Calu3 (cell line): ENCODE measurements at regions not wholly inside any gene's neighbourhood (a gene's known extent, or its start where the extent isn't known, plus 50 kb on each side); places are given as distances from the start of the nearest gene placed in this dataset.

Experiments used
- BruUV-seq: library from RNA; stranded (reverse); fragments of 400-500 nt; replicated peaks from 2 replicates; lab custom pipeline; 2021; lab: Mats Ljungman, UMichigan
- CTCF ChIA-PET: fragments of 300-600 bp; sonication (Branson Sonifier 250); formaldehyde crosslinking; loops from one replicate; lab custom pipeline; 2022; ENCODE audit warnings: antibody characterized with exemption; lab: Charles Lee
- DNase-seq: peaks from one replicate; pipeline ENCODE4 v3.0.0; 2022
- H3K27ac Mint-ChIP-seq: one replicate; pipeline ENCODE4 v1.8.0; 2022; ENCODE audit warnings: mixed read lengths; ENCODE audit not compliant: unreplicated experiment
- H3K27me3 Mint-ChIP-seq: one replicate; pipeline ENCODE4 v1.8.0; 2022; ENCODE audit warnings: mixed read lengths; ENCODE audit not compliant: unreplicated experiment
- H3K36me3 Mint-ChIP-seq: one replicate; pipeline ENCODE4 v1.8.0; 2022; ENCODE audit warnings: mild to moderate bottlenecking, moderate library complexity, mixed read lengths; ENCODE audit not compliant: insufficient read depth, unreplicated experiment
- H3K4me1 Mint-ChIP-seq: one replicate; pipeline ENCODE4 v1.8.0; 2022; ENCODE audit warnings: mild to moderate bottlenecking, low read depth, mixed read lengths; ENCODE audit not compliant: unreplicated experiment
- H3K4me3 Mint-ChIP-seq: one replicate; pipeline ENCODE4 v1.8.0; 2022; ENCODE audit warnings: mild to moderate bottlenecking, low read depth, moderate library complexity, mixed read lengths; ENCODE audit not compliant: unreplicated experiment
- H3K9me3 Mint-ChIP-seq: one replicate; pipeline ENCODE4 v1.8.0; 2022; ENCODE audit warnings: low read depth, mixed read lengths; ENCODE audit not compliant: unreplicated experiment
- intact Hi-C: fragments of 100-400 bp; cut with micrococcal nuclease; formaldehyde crosslinking; loops from one replicate; pipeline ENCODE4 v1.10.0; 2022; ENCODE audit not compliant: unreplicated experiment
- TF ChIP-seq, protein P1 (sequence below): fragments of 200-600 bp; IDR thresholded peaks from one replicate; pipeline ENCODE4 v1.8.0; 2022; ENCODE audit warnings: antibody characterized with exemption; ENCODE audit not compliant: unreplicated experiment

- CTCF ChIA-PET = no interaction called here
- DNase-seq = no peak
- H3K9me3 Mint-ChIP-seq = peaks cover 2% of the 10 kb centered on the region
- TF ChIP-seq, protein P1, sequence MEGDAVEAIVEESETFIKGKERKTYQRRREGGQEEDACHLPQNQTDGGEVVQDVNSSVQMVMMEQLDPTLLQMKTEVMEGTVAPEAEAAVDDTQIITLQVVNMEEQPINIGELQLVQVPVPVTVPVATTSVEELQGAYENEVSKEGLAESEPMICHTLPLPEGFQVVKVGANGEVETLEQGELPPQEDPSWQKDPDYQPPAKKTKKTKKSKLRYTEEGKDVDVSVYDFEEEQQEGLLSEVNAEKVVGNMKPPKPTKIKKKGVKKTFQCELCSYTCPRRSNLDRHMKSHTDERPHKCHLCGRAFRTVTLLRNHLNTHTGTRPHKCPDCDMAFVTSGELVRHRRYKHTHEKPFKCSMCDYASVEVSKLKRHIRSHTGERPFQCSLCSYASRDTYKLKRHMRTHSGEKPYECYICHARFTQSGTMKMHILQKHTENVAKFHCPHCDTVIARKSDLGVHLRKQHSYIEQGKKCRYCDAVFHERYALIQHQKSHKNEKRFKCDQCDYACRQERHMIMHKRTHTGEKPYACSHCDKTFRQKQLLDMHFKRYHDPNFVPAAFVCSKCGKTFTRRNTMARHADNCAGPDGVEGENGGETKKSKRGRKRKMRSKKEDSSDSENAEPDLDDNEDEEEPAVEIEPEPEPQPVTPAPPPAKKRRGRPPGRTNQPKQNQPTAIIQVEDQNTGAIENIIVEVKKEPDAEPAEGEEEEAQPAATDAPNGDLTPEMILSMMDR = no peak
- H3K4me1 Mint-ChIP-seq = no peaks in the 10 kb centered on the region
- no TSS peak for BruUV-seq
- no peaks in the 10 kb centered on the region for H3K27me3 Mint-ChIP-seq
- H3K4me3 Mint-ChIP-seq = no peak overlapping the region
- no peak overlapping the region for H3K27ac Mint-ChIP-seq
- intact Hi-C loops = no loop called here
- H3K36me3 Mint-ChIP-seq = no peaks in the 10 kb centered on the region
These were observed 218.0 kb upstream of the SERP2 start for GRCh38 chr13:44155422-44156293.

GRCh38 chr13:44156294-44156658 lies 217.3 kb upstream of the SERP2 start:
- TF ChIP-seq, protein P1 = no peak
- CTCF ChIA-PET = no interaction called here
- intact Hi-C loops = no loop called here

GRCh38 chr13:44157606-44158005 lies 216.0 kb upstream of the SERP2 start:
- Mint-ChIP-seq H3K4me3 (no peak overlapping the region), H3K36me3 (no peaks in the 10 kb centered on the region), H3K9me3 (peaks cover 2% of the 10 kb centered on the region), H3K4me1 (no peaks in the 10 kb centered on the region), H3K27ac (no peak overlapping the region), H3K27me3 (no peaks in the 10 kb centered on the region)
- intact Hi-C loops = no loop called here
- no TSS peak for BruUV-seq
- no peak for DNase-seq
- TF ChIP-seq, protein P1 = no peak
- CTCF ChIA-PET = no interaction called here

More at GRCh38 chr13:44156294-44156658, 217.3 kb upstream of the SERP2 start:
- no peak for DNase-seq
- Mint-ChIP-seq H3K4me1 (no peaks in the 10 kb centered on the region), H3K9me3 (peaks cover 2% of the 10 kb centered on the region), H3K36me3 (no peaks in the 10 kb centered on the region), H3K27ac (no peak overlapping the region), H3K4me3 (no peak overlapping the region), H3K27me3 (no peaks in the 10 kb centered on the region)
- BruUV-seq = no TSS peak

DNA sequence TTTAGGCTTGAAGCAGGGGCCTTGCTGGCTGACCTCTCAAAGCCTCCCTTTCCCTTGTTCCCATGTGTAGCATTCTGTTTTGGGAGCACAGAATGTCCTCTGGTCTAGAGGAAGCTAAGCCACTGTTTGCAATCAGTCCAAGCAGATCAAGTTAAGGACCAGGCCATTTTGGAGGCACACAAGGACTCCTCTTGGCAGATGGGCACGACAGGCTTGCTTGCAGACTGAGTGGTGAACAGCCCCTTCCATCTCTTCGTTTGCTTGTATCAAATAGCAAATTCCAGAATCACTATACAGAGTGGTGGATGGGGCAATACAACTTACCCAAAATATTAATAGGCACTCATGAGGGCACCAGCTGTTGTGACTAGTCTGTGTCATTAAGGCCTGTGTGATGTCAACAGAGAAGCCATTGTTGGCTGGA lies 215.5 kb upstream of the SERP2 start:
- no peaks in the 10 kb centered on the region for H3K36me3 Mint-ChIP-seq
- BruUV-seq = no TSS peak
- H3K9me3 Mint-ChIP-seq = peaks cover 2% of the 10 kb centered on the region
- intact Hi-C loops = no loop called here
- no peak overlapping the region for H3K4me3 Mint-ChIP-seq
- TF ChIP-seq, protein P1 = no peak
- CTCF ChIA-PET = no interaction called here
- DNase-seq = no peak
- no peaks in the 10 kb centered on the region for H3K27me3 Mint-ChIP-seq
- H3K4me1 Mint-ChIP-seq = no peaks in the 10 kb centered on the region
- no peak overlapping the region for H3K27ac Mint-ChIP-seq
